ENCODE measurements at regions not wholly inside any gene's neighbourhood (a gene's known extent, or its start where the extent isn't known, plus 50 kb on each side); places are given as distances from the start of the nearest gene placed in this dataset.

GRCh38 chr11:37006563-37006962, 408.5 kb upstream of the RAG2 start:
- in situ Hi-C loops (cut with MboI; ENCODE audit: low sequenced_read_pairs, unreplicated experiment) = no loop called here
- DNase-seq (ENCODE audit: low spot score) = no peak

GRCh38 chr11:37002831-37003230, 404.8 kb upstream of the RAG2 start:
- no peak for DNase-seq (ENCODE audit: low spot score)
- in situ Hi-C loops (cut with MboI; ENCODE audit: low sequenced_read_pairs, unreplicated experiment) = no loop called here
- no peak for TF ChIP-seq CTCF (IDR thresholded peaks at IDR 0.05; ENCODE audit: borderline replicate concordance, control extremely low read depth, extremely low read depth, insufficient read depth, missing control alignments)

More at GRCh38 chr11:37006563-37006962, 408.5 kb upstream of the RAG2 start:
- TF ChIP-seq CTCF (IDR thresholded peaks at IDR 0.05; ENCODE audit: borderline replicate concordance, control extremely low read depth, extremely low read depth, insufficient read depth, missing control alignments) = no peak

DNA sequence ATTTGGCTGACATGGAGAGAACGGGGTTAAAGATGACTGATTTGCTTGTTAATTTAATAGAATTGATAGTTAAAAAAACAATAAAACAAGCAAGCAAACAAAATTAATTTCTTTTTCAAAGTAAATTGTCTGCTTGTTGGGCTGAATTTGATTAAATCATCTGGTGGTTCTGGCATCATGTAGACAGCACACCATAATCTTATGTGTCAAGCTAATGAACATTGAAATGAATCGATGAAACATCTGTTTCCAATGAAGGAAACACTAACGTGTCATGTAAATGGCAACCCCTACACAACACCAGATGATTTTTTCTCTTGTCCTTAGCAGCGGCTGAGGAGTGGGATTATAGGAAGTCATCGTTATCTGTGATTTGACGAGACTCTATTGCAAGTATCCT, 399.6 kb upstream of the RAG2 start:
- no peak for DNase-seq (ENCODE audit: low spot score)
- TF ChIP-seq CTCF (IDR thresholded peaks at IDR 0.05; ENCODE audit: borderline replicate concordance, control extremely low read depth, extremely low read depth, insufficient read depth, missing control alignments) = no peak
- in situ Hi-C loops (cut with MboI; ENCODE audit: low sequenced_read_pairs, unreplicated experiment) = no loop called here

- in situ Hi-C loops (cut with MboI; ENCODE audit: low sequenced_read_pairs, unreplicated experiment) = no loop called here
- no peak for TF ChIP-seq CTCF (IDR thresholded peaks at IDR 0.05; ENCODE audit: borderline replicate concordance, control extremely low read depth, extremely low read depth, insufficient read depth, missing control alignments)
- no peak for DNase-seq (ENCODE audit: low spot score)
These were observed 398.8 kb upstream of the RAG2 start for GRCh38 chr11:36996795-36997194.

GRCh38 chr11:36994208-36994607, 396.2 kb upstream of the RAG2 start:
- in situ Hi-C loops (cut with MboI; ENCODE audit: low sequenced_read_pairs, unreplicated experiment) = no loop called here
- TF ChIP-seq CTCF (IDR thresholded peaks at IDR 0.05; ENCODE audit: borderline replicate concordance, control extremely low read depth, extremely low read depth, insufficient read depth, missing control alignments) = no peak
- DNase-seq (ENCODE audit: low spot score) = no peak

DNA sequence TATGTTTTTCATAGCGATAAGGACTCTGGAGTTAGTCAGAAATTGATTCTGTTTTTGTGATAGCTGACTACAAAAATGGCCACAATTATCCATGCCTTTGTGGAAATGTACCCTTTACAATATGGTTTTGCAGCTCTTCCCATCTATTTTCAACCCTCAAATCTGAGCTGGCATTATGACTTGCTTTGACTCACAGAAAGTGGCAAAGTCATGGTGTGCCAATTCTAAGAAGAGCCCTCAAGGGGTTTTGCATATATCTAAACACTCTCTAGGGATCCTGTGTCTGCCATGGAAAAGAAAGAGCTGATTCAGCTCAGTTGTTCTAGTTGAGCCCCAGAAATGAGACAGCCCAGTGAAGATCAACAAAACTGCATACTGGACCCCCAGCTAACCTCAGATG, 390.5 kb upstream of the RAG2 start:
- no peak for DNase-seq (ENCODE audit: low spot score)
- TF ChIP-seq CTCF (IDR thresholded peaks at IDR 0.05; ENCODE audit: borderline replicate concordance, control extremely low read depth, extremely low read depth, insufficient read depth, missing control alignments) = no peak
- in situ Hi-C loops (cut with MboI; ENCODE audit: low sequenced_read_pairs, unreplicated experiment) = no loop called here

- in situ Hi-C loops (cut with MboI; ENCODE audit: low sequenced_read_pairs, unreplicated experiment) = no loop called here
- no peak for DNase-seq (ENCODE audit: low spot score)
- no peak for TF ChIP-seq CTCF (IDR thresholded peaks at IDR 0.05; ENCODE audit: borderline replicate concordance, control extremely low read depth, extremely low read depth, insufficient read depth, missing control alignments)
These were observed 387.5 kb upstream of the RAG2 start for GRCh38 chr11:36985562-36985961.

Measured in GM13976 (cell line).